Large intestine (tissue), 3 donors: ENCODE measurements at regions not wholly inside any gene's neighbourhood (a gene's known extent, or its start where the extent isn't known, plus 50 kb on each side); places are given as distances from the start of the nearest gene placed in this dataset.

Experiments
- DNase-seq, 2 donors: peaks; one replicate each; pipeline versions ENCODE4 v3.0.0 to v3.0.0-alpha.2; 2013
- H3K27ac ChIP-seq: one replicate; pipeline ENCODE4 v1.5.1; 2013; ENCODE audit warnings: low read length
- H3K27me3 ChIP-seq: 2 replicates; pipeline ENCODE4 v1.6.1; 2013; ENCODE audit warnings: low read length; ENCODE audit not compliant: control insufficient read depth, insufficient read depth
- H3K36me3 ChIP-seq: 2 replicates; pipeline ENCODE4 v1.6.1; 2013; ENCODE audit warnings: low read length; ENCODE audit not compliant: control insufficient read depth, insufficient read depth
- H3K4me1 ChIP-seq: one replicate; pipeline ENCODE4 v1.6.1; 2013; ENCODE audit warnings: low read length; ENCODE audit not compliant: control insufficient read depth, insufficient read depth
- H3K4me3 ChIP-seq: one replicate; pipeline ENCODE4 v1.5.1; 2013; ENCODE audit warnings: low read length
- H3K9me3 ChIP-seq: one replicate; pipeline ENCODE4 v1.6.1; 2013; ENCODE audit warnings: mild to moderate bottlenecking, low read depth, low read length, moderate library complexity; ENCODE audit not compliant: control insufficient read depth
- WGBS: methylation state at CpG from one replicate; pipeline ENCODE4 v1.1.5; 2013; ENCODE audit warnings: low lambda C conversion rate; ENCODE audit not compliant: insufficient coverage; 5-methylcytosine and 5-hydroxymethylcytosine counted together

DNA sequence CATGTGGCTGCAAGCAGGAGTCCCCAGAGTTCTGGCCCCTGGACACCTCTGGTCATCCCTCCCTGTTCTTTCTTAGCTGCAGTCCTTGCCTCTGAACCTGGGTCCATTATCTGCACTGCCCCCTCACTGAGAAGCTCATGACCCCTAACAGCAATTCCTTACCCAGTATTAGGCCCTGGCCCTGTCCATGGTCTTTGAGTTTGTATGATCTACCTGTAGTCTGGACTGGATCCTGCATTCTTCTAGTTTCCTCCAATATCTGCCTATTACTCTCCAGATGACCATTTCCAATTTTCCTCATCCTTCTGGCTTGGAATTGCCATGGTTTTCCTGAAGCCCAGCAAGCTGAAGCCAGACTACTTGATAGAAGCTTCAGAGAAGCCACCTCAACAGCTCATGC is 302.4 kb upstream of the HS6ST1 start:
- Histone ChIP-seq H3K27ac (no peak overlapping the region), H3K27me3 (no peaks in the 10 kb centered on the region), H3K9me3 (no peaks in the 10 kb centered on the region), H3K4me3 (no peak overlapping the region), H3K36me3 (no peaks in the 10 kb centered on the region), H3K4me1 (no peaks in the 10 kb centered on the region)
- DNase-seq, result no peak

- Histone ChIP-seq H3K4me1 (no peaks in the 10 kb centered on the region), H3K36me3 (no peaks in the 10 kb centered on the region), H3K4me3 (no peak overlapping the region), H3K27ac (no peak overlapping the region), H3K9me3 (no peaks in the 10 kb centered on the region), H3K27me3 (no peaks in the 10 kb centered on the region)
- DNase-seq, result no peak
- no CpG with 5 or more reads among the region's 7 CpGs for WGBS
Observed at GRCh38 chr2:128622371-128622770, 303.7 kb upstream of the HS6ST1 start.

- WGBS, result no CpG with 5 or more reads among the region's 13 CpGs
Observed at GRCh38 chr2:128622955-128623620, 304.4 kb upstream of the HS6ST1 start.

DNA sequence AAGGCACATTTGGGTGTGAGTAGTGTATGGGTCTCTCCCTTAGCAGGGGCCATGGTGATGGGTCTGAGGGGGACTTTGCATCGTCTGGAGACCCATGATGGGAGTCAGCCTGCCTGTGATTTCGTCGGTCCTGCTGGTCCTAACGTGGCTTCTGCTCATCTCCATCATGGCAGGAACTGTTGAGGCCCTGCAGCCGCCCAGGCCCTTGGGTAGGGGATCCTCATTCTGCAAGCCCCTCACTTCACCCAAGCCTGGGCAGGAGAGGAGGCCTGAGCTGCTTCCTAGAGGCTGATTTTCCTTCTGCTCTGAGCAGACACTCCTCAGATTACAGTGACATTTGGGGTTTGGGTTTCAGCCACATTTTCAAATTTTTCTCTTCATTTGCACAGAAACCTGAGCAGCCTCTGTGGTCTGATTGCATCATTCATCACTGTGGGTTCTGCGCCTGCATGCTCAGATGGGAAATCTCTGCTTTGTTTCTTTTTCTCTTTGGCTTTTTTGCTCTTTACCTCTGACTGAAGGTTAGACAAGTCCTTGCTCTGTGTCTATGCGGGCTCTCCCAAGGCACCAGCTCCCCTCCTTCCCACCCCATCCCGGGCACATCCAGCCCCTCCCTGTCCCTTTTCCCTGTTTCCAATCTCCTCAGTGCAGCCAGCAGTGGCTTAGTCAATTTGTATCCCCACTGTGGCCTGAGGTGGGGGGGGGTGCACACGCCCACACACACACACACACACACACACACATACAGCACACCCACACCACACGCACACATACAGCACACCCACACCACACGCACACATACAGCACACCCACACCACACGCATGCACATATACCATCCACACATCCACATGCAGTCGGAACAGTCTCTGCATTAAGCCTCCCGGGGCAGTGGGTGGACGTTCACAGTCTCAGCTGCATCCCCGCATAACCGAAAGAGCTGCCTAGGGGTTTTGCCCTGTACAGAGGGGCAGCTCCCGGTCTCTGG is 305.4 kb upstream of the HS6ST1 start:
- Histone ChIP-seq H3K27me3 (no peaks in the 10 kb centered on the region), H3K4me1 (no peaks in the 10 kb centered on the region), H3K9me3 (no peaks in the 10 kb centered on the region), H3K36me3 (no peaks in the 10 kb centered on the region), H3K27ac (no peak overlapping the region), H3K4me3 (no peak overlapping the region)
- WGBS, result 100% methylated on average over 1 of the region's 18 CpGs
- DNase-seq, result no peak

More at GRCh38 chr2:128622955-128623620, 304.4 kb upstream of the HS6ST1 start:
- Histone ChIP-seq H3K27me3 (no peaks in the 10 kb centered on the region), H3K4me3 (no peak overlapping the region), H3K36me3 (no peaks in the 10 kb centered on the region), H3K4me1 (no peaks in the 10 kb centered on the region), H3K27ac (no peak overlapping the region), H3K9me3 (no peaks in the 10 kb centered on the region)
- DNase-seq, result no peak

DNA sequence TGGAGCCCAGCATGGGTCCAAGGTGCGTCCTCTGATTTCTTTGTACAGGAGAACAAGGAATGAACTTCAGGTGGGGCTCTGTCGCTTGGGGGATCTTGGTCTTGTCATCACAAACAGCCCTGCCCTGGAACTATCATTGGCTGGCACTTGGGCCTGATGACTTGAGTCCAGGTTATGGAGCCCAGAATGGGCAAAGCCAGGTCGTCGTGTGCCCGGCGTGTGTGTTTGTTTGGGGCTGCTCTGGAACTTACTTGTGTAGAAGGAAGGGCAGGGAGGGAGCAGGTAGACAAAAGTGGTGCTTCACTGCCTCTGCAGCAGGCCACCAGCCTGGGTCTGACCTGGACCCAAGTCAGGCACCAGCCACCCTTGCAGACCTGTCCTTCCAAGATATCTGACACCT is 306.3 kb upstream of the HS6ST1 start:
- Histone ChIP-seq H3K4me1 (no peaks in the 10 kb centered on the region), H3K27ac (no peak overlapping the region), H3K36me3 (no peaks in the 10 kb centered on the region), H3K4me3 (no peak overlapping the region), H3K27me3 (no peaks in the 10 kb centered on the region), H3K9me3 (no peaks in the 10 kb centered on the region)
- no peak for DNase-seq
- WGBS, result no CpG with 5 or more reads among the region's 6 CpGs

DNA sequence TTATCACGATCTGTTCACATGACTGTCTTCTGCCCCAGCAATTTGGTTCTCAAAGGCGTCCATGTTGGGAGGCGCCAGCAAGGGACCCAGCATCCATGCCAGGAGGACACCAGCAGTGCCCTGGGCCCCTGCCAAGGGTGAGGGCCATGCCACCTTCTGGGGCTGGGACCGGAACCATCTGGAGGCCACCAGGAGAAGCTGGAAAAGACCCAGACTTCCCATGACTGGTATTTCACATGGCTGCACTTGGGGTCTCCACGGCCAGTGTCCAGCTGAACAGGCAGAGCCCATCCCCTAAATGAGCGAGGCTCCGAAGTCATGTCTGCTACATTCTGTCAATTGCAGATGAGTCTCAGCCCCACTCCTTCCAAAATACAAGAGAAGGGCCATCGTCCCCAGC is 306.8 kb upstream of the HS6ST1 start:
- Histone ChIP-seq H3K4me3 (no peak overlapping the region), H3K9me3 (no peaks in the 10 kb centered on the region), H3K27me3 (no peaks in the 10 kb centered on the region), H3K27ac (no peak overlapping the region), H3K4me1 (no peaks in the 10 kb centered on the region), H3K36me3 (no peaks in the 10 kb centered on the region)
- WGBS, result no CpG with 5 or more reads among the region's 8 CpGs
- DNase-seq, result no peak

GRCh38 chr2:128625963-128626759 is 307.5 kb upstream of the HS6ST1 start:
- no peak for DNase-seq

DNA sequence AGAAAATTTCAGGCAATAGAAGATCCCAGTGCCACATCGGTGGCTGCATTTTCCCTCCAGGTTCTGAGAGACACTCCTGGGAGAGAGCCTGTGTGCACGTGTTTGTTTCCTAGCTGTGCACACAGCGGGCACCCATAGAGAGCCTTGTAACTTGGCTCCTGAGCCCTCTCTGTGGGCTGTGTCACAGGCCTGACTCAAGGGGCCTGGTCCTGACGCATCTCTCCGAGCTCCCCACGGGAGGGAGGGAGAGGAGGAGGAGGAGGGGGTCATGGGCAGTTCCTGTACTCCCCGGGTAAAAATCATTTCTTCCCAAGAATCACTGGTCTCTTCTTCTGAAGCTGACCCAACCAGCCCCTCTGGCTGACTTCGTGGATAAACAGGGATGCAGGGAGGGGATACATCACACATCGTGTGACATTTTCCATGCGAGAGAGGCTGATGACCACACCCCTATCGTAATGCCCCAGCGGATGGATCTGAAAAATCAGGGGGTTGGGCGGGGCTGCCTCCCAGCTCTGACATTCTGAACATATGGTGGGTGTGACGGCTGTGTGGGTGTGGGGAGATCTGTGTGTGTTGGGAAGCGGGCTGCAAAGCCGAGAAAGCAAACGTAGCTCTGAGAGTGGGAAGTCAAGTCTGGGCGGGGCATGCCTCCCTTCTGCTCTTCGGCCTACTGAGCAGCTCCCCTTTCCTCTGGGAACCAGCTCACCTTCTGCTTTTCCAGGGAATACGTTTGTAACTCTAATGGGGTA is 308.3 kb upstream of the HS6ST1 start:
- 67% methylated on average over 3 of the region's 20 CpGs for WGBS
- Histone ChIP-seq H3K4me3 (no peak overlapping the region), H3K9me3 (no peaks in the 10 kb centered on the region), H3K27ac (no peak overlapping the region), H3K4me1 (no peaks in the 10 kb centered on the region), H3K36me3 (no peaks in the 10 kb centered on the region), H3K27me3 (no peaks in the 10 kb centered on the region)
- peak in 1 of 2 donors; percentile 12 for DNase-seq

More at GRCh38 chr2:128625963-128626759, 307.5 kb upstream of the HS6ST1 start:
- H3K4me1 ChIP-seq, result no peaks in the 10 kb centered on the region
- no peaks in the 10 kb centered on the region for H3K27me3 ChIP-seq
- H3K4me3 ChIP-seq, result no peak overlapping the region
- H3K36me3 ChIP-seq, result no peaks in the 10 kb centered on the region
- no CpG with 5 or more reads among the region's 12 CpGs for WGBS
- H3K9me3 ChIP-seq, result no peaks in the 10 kb centered on the region
- H3K27ac ChIP-seq, result no peak overlapping the region

GRCh38 chr2:128628206-128628605 is 309.5 kb upstream of the HS6ST1 start:
- Histone ChIP-seq H3K4me1 (no peaks in the 10 kb centered on the region), H3K9me3 (no peaks in the 10 kb centered on the region), H3K27ac (no peak overlapping the region), H3K36me3 (no peaks in the 10 kb centered on the region), H3K27me3 (no peaks in the 10 kb centered on the region), H3K4me3 (no peak overlapping the region)
- no CpG with 5 or more reads among the region's 7 CpGs for WGBS
- DNase-seq, result no peak

- H3K9me3 ChIP-seq, result no peaks in the 10 kb centered on the region
- no peak overlapping the region for H3K4me3 ChIP-seq
- DNase-seq, result no peak
- no peaks in the 10 kb centered on the region for H3K36me3 ChIP-seq
- no peaks in the 10 kb centered on the region for H3K4me1 ChIP-seq
- H3K27ac ChIP-seq, result no peak overlapping the region
- H3K27me3 ChIP-seq, result no peaks in the 10 kb centered on the region
- whole genome bisulfite sequencing, result no CpG with 5 or more reads among the region's 6 CpGs
Observed at GRCh38 chr2:128628996-128629395, 310.3 kb upstream of the HS6ST1 start.
